Calu3 (cell line): ENCODE measurements at regions not wholly inside any gene's neighbourhood (a gene's known extent, or its start where the extent isn't known, plus 50 kb on each side); places are given as distances from the start of the nearest gene placed in this dataset.

Experiments used
- BruUV-seq: library from RNA; stranded (reverse); fragments of 400-500 nt; replicated peaks from 2 replicates; lab custom pipeline; 2021; lab: Mats Ljungman, UMichigan
- CTCF ChIA-PET: fragments of 300-600 bp; sonication (Branson Sonifier 250); formaldehyde crosslinking; loops from one replicate; lab custom pipeline; 2022; ENCODE audit warnings: antibody characterized with exemption; lab: Charles Lee
- DNase-seq: peaks from one replicate; pipeline ENCODE4 v3.0.0; 2022
- H3K27ac Mint-ChIP-seq: one replicate; pipeline ENCODE4 v1.8.0; 2022; ENCODE audit warnings: mixed read lengths; ENCODE audit not compliant: unreplicated experiment
- H3K27me3 Mint-ChIP-seq: one replicate; pipeline ENCODE4 v1.8.0; 2022; ENCODE audit warnings: mixed read lengths; ENCODE audit not compliant: unreplicated experiment
- H3K36me3 Mint-ChIP-seq: one replicate; pipeline ENCODE4 v1.8.0; 2022; ENCODE audit warnings: mild to moderate bottlenecking, moderate library complexity, mixed read lengths; ENCODE audit not compliant: insufficient read depth, unreplicated experiment
- H3K4me1 Mint-ChIP-seq: one replicate; pipeline ENCODE4 v1.8.0; 2022; ENCODE audit warnings: mild to moderate bottlenecking, low read depth, mixed read lengths; ENCODE audit not compliant: unreplicated experiment
- H3K4me3 Mint-ChIP-seq: one replicate; pipeline ENCODE4 v1.8.0; 2022; ENCODE audit warnings: mild to moderate bottlenecking, low read depth, moderate library complexity, mixed read lengths; ENCODE audit not compliant: unreplicated experiment
- H3K9me3 Mint-ChIP-seq: one replicate; pipeline ENCODE4 v1.8.0; 2022; ENCODE audit warnings: low read depth, mixed read lengths; ENCODE audit not compliant: unreplicated experiment
- intact Hi-C: fragments of 100-400 bp; cut with micrococcal nuclease; formaldehyde crosslinking; loops from one replicate; pipeline ENCODE4 v1.10.0; 2022; ENCODE audit not compliant: unreplicated experiment
- TF ChIP-seq, protein P1 (sequence below): fragments of 200-600 bp; IDR thresholded peaks from one replicate; pipeline ENCODE4 v1.8.0; 2022; ENCODE audit warnings: antibody characterized with exemption; ENCODE audit not compliant: unreplicated experiment

DNA sequence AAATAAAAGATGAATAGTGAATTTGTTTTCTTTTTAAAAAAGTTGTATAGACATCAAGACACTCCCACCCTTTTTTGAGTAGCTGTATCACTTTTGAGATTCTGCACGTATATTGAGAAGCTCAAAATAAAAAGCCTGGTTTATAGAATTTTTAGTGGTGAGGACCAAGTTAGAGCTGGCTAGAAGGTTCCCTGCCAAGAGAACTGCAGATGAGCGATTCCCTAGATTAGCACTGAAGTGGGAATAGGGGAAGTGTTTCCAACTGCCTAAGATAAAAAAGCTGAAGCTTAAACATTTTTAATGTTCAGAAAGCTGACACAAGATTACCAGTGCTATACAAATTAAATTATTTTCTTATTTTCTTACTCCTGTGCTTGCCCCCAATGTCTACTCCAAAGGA lies 135.7 kb upstream of the TMEM229A start:
- Mint-ChIP-seq H3K36me3 (no peaks in the 10 kb centered on the region), H3K9me3 (no peaks in the 10 kb centered on the region), H3K27me3 (peaks cover 12% of the 10 kb centered on the region), H3K27ac (no peak overlapping the region), H3K4me3 (no peak overlapping the region), H3K4me1 (no peaks in the 10 kb centered on the region)
- CTCF ChIA-PET = no interaction called here
- TF ChIP-seq, protein P1, sequence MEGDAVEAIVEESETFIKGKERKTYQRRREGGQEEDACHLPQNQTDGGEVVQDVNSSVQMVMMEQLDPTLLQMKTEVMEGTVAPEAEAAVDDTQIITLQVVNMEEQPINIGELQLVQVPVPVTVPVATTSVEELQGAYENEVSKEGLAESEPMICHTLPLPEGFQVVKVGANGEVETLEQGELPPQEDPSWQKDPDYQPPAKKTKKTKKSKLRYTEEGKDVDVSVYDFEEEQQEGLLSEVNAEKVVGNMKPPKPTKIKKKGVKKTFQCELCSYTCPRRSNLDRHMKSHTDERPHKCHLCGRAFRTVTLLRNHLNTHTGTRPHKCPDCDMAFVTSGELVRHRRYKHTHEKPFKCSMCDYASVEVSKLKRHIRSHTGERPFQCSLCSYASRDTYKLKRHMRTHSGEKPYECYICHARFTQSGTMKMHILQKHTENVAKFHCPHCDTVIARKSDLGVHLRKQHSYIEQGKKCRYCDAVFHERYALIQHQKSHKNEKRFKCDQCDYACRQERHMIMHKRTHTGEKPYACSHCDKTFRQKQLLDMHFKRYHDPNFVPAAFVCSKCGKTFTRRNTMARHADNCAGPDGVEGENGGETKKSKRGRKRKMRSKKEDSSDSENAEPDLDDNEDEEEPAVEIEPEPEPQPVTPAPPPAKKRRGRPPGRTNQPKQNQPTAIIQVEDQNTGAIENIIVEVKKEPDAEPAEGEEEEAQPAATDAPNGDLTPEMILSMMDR = no peak
- no peak for DNase-seq
- no TSS peak for BruUV-seq
- intact Hi-C loops = loop anchor here (10.0 kb wide), 1 partner anchor 496 kb away; no protein-coding TSS in a partner anchor

DNA sequence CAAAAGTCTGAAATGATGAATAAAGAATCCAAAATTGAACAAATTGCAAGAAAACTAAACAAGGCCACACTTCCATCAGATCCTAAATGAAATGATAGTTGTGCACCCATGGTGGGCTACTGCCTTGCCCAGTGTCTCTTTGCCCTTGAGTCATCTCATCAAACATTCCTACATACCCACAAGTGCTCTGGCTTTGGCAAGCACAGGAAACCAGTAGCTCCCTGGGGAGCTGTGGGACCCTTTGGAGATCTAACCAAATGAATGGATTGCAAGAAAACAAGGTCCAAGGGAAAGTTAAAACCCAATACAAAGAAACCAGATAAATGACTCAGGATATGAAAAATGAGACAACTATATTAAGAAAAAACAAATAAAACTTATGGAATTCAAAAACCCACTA lies 129.8 kb upstream of the TMEM229A start:
- DNase-seq = no peak
- no TSS peak for BruUV-seq
- H3K27me3 Mint-ChIP-seq = peaks cover 12% of the 10 kb centered on the region
- H3K4me3 Mint-ChIP-seq = no peak overlapping the region
- TF ChIP-seq, protein P1 = no peak
- no peaks in the 10 kb centered on the region for H3K4me1 Mint-ChIP-seq
- H3K27ac Mint-ChIP-seq = no peak overlapping the region
- CTCF ChIA-PET = interaction anchor here (0.5 kb wide), 1 partner anchor 564 kb away, joined by 3 read pairs; no protein-coding TSS in a partner anchor
- intact Hi-C loops = loop anchor here (10.0 kb wide), 1 partner anchor 502 kb away; no protein-coding TSS in a partner anchor
- H3K9me3 Mint-ChIP-seq = no peaks in the 10 kb centered on the region
- no peaks in the 10 kb centered on the region for H3K36me3 Mint-ChIP-seq

DNA sequence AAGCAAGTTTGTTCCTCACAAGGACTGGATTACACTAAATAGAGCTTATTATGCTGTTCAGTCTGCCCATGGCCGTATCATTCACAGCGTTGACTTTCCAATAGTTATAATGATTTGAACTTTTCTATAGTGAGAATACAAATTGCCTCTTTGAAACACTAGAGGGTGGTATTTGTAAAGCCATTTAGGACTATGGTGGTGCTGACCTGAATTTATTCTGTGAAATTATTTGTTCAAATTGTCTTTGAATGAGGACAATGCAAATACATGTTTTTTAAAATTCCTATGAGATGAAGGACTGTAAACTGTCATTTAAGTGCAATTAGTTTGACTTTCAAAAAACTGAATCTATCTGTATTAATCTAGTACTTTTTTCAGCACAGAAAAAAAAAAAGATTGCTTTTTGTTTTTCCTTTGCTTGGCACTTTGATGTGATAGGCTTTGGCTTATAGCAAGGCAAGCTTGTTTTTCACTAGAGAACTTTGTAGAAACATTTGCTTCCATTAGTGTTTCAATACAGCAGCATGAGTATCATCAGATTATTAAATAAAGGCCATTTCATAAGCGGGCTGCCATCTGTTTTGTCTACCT lies 122.7 kb upstream of the TMEM229A start:
- intact Hi-C loops = loop anchor here (1.0 kb wide), 3 partner anchors 520 to 701 kb away; no protein-coding TSS in a partner anchor
- no peaks in the 10 kb centered on the region for H3K4me1 Mint-ChIP-seq
- H3K36me3 Mint-ChIP-seq = no peaks in the 10 kb centered on the region
- H3K27me3 Mint-ChIP-seq = no peaks in the 10 kb centered on the region
- H3K27ac Mint-ChIP-seq = no peak overlapping the region
- TF ChIP-seq, protein P1 = peak; percentile 31
- BruUV-seq = no TSS peak
- CTCF ChIA-PET = interaction anchor here (0.8 to 0.9 kb wide), 2 partner anchors 610 to 629 kb away, joined by 3 to 4 read pairs; partner anchors contain the start of gene GPR37
- H3K9me3 Mint-ChIP-seq = no peaks in the 10 kb centered on the region
- H3K4me3 Mint-ChIP-seq = no peak overlapping the region
- no peak for DNase-seq

DNA sequence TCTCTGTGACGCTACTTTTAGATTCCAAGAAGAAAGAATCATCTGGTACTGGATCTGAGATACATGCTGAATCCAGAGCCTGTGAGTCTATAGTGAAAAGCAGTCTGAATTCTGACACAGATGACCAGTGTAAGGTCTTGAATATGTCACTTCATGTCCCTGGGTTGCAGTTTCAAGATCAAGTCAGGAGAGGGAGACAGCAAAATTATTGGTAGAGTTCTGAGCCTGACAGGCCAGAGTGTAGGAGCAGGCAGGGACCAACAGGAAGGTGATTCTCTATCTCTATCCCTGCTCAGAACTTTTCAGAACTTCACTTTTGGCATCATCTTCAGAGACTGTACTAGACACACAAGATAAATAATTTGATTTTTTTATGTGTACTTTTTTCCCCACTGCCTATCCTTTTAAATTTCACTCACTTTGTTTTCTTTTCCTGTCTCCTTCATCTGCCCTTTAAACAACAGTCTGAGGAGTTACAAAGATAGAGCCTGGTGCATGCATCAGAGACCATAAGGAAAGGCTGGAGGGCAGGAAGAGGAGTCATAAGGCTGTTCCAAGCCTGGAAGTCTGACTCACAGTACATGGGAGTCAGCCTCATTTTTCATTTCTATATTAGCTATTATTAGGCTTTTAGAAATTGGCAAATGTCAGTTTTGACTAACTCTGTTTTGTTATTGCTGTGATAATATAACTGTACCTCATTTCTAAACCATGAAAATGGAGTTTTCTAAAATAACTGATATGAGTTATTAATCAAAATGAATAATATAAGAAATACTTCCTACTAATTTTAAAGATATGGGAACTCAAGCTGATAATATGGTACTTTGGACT lies 120.2 kb upstream of the TMEM229A start:
- Mint-ChIP-seq H3K36me3 (no peaks in the 10 kb centered on the region), H3K27ac (no peak overlapping the region)
- CTCF ChIA-PET = no interaction called here

More for the DNA sequence above, 120.2 kb upstream of the TMEM229A start:
- Mint-ChIP-seq H3K27me3 (no peaks in the 10 kb centered on the region), H3K4me1 (no peaks in the 10 kb centered on the region), H3K9me3 (no peaks in the 10 kb centered on the region), H3K4me3 (no peak overlapping the region)
- peak; percentile 41 for DNase-seq
- intact Hi-C loops = loop anchor here (5.0 kb wide), 1 partner anchor 51 kb away; no protein-coding TSS in a partner anchor
- TF ChIP-seq, protein P1 = peak; percentile 56
- BruUV-seq = no TSS peak
